NCI-H82 (cell line): ENCODE measurements at regions not wholly inside any gene's neighbourhood (a gene's known extent, or its start where the extent isn't known, plus 50 kb on each side); places are given as distances from the start of the nearest gene placed in this dataset.

Source experiments
- DNase-seq: peaks from one replicate; lab custom pipeline; 2025; lab: John Stamatoyannopoulos, UW

GRCh38 chr5:54772231-54772630 is 213.2 kb downstream of the ESM1 start:
- no peak for DNase-seq

GRCh38 chr5:54769746-54770145 is 215.6 kb downstream of the ESM1 start:
- no peak for DNase-seq

- no peak for DNase-seq
Measured at GRCh38 chr5:54769072-54769471, 216.3 kb downstream of the ESM1 start.

- no peak for DNase-seq
Measured at GRCh38 chr5:54766748-54767147, 218.6 kb downstream of the ESM1 start.

- DNase-seq, result no peak
Measured at GRCh38 chr5:54765165-54766028, 220.0 kb downstream of the ESM1 start.

GRCh38 chr5:54764102-54765090 is 221.0 kb downstream of the ESM1 start:
- no peak for DNase-seq

GRCh38 chr5:54761213-54761701 is 224.1 kb downstream of the ESM1 start:
- DNase-seq, result no peak

GRCh38 chr5:54760182-54760935 is 225.0 kb downstream of the ESM1 start:
- no peak for DNase-seq

GRCh38 chr5:54758038-54758437 is 227.4 kb downstream of the ESM1 start:
- DNase-seq, result no peak

GRCh38 chr5:54757541-54757940 is 227.9 kb downstream of the ESM1 start:
- DNase-seq, result no peak

- no peak for DNase-seq
Measured at GRCh38 chr5:54756796-54757402, 228.5 kb downstream of the ESM1 start.

GRCh38 chr5:54756301-54756700 is 229.1 kb downstream of the ESM1 start:
- no peak for DNase-seq

GRCh38 chr5:54754878-54755277 is 230.5 kb downstream of the ESM1 start:
- DNase-seq, result no peak

- DNase-seq, result no peak
Measured at GRCh38 chr5:54754420-54754819, 231.0 kb downstream of the ESM1 start.

GRCh38 chr5:54753753-54754152 is 231.6 kb downstream of the ESM1 start:
- no peak for DNase-seq

GRCh38 chr5:54753034-54753433 is 232.4 kb downstream of the ESM1 start:
- DNase-seq, result no peak

- peak; percentile 10 for DNase-seq
Measured at GRCh38 chr5:54748527-54748926, 231.0 kb downstream of the SNX18 start.

- no peak for DNase-seq
Measured at GRCh38 chr5:54746777-54747398, 229.3 kb downstream of the SNX18 start.

- no peak for DNase-seq
Measured at GRCh38 chr5:54746346-54746745, 228.8 kb downstream of the SNX18 start.

GRCh38 chr5:54745599-54745998 is 228.0 kb downstream of the SNX18 start:
- no peak for DNase-seq
